ENCODE measurements at regions not wholly inside any gene's neighbourhood (a gene's known extent, or its start where the extent isn't known, plus 50 kb on each side); places are given as distances from the start of the nearest gene placed in this dataset.

- H3K4me3 Mint-ChIP-seq: peak overlapping the region; percentile 91
- H3K9me3 ChIP-seq (ENCODE audit: control insufficient read depth, low read length, poor library complexity, severe bottlenecking): no peaks in the 10 kb centered on the region
- no peak for ATAC-seq
- peaks cover 26% of the 10 kb centered on the region for H3K4me1 Mint-ChIP-seq
- no peak for DNase-seq
- no peaks in the 10 kb centered on the region for H3K27me3 Mint-ChIP-seq
- no peaks in the 10 kb centered on the region for H3K36me3 Mint-ChIP-seq (ENCODE audit: low read depth)
- peak overlapping the region; percentile 98 for H3K27ac Mint-ChIP-seq
Measured at GRCh38 chrX:40172401-40173142, 74.8 kb upstream of the BCOR start.

- Mint-ChIP-seq H3K4me3 (peak overlapping the region; percentile 86), H3K4me1 (peaks cover 27% of the 10 kb centered on the region), H3K36me3 (ENCODE audit: low read depth) (no peaks in the 10 kb centered on the region), H3K27ac (peak overlapping the region; percentile 98), H3K27me3 (no peaks in the 10 kb centered on the region)
- DNase-seq (no peak), ATAC-seq (no peak)
- H3K9me3 ChIP-seq (ENCODE audit: control insufficient read depth, low read length, poor library complexity, severe bottlenecking): no peaks in the 10 kb centered on the region
Measured at GRCh38 chrX:40171513-40172400, 74.0 kb upstream of the BCOR start.

GRCh38 chrX:40170830-40171512 is 73.2 kb upstream of the BCOR start:
- ATAC-seq (no peak), DNase-seq (no peak)
- Mint-ChIP-seq H3K4me1 (peaks cover 29% of the 10 kb centered on the region), H3K4me3 (peak overlapping the region; percentile 86), H3K27ac (peak overlapping the region; percentile 98), H3K27me3 (no peaks in the 10 kb centered on the region), H3K36me3 (ENCODE audit: low read depth) (no peaks in the 10 kb centered on the region)
- no peaks in the 10 kb centered on the region for H3K9me3 ChIP-seq (ENCODE audit: control insufficient read depth, low read length, poor library complexity, severe bottlenecking)

GRCh38 chrX:40169193-40170101 is 71.7 kb upstream of the BCOR start:
- peaks cover 27% of the 10 kb centered on the region for H3K4me1 Mint-ChIP-seq

GRCh38 chrX:40168480-40169011 is 70.8 kb upstream of the BCOR start:
- Mint-ChIP-seq H3K27me3 (no peaks in the 10 kb centered on the region), H3K4me1 (peaks cover 24% of the 10 kb centered on the region), H3K4me3 (peak overlapping the region; percentile 86), H3K36me3 (ENCODE audit: low read depth) (no peaks in the 10 kb centered on the region), H3K27ac (peak overlapping the region; percentile 71)
- no peaks in the 10 kb centered on the region for H3K9me3 ChIP-seq (ENCODE audit: control insufficient read depth, low read length, poor library complexity, severe bottlenecking)
- DNase-seq (no peak), ATAC-seq (no peak)

More at GRCh38 chrX:40169193-40170101, 71.7 kb upstream of the BCOR start:
- no peaks in the 10 kb centered on the region for H3K9me3 ChIP-seq (ENCODE audit: control insufficient read depth, low read length, poor library complexity, severe bottlenecking)
- Mint-ChIP-seq H3K27ac (peak overlapping the region; percentile 98), H3K4me3 (peak overlapping the region; percentile 86), H3K27me3 (no peaks in the 10 kb centered on the region), H3K36me3 (ENCODE audit: low read depth) (no peaks in the 10 kb centered on the region)
- DNase-seq: peak; percentile 40 to 65 (median 60)
- peak; percentile 76 for ATAC-seq

- H3K9me3 ChIP-seq (ENCODE audit: control insufficient read depth, low read length, poor library complexity, severe bottlenecking): no peaks in the 10 kb centered on the region
- DNase-seq: no peak
- H3K27me3 Mint-ChIP-seq: no peaks in the 10 kb centered on the region
- H3K36me3 Mint-ChIP-seq (ENCODE audit: low read depth): no peaks in the 10 kb centered on the region
- ATAC-seq: no peak
- peaks cover 20% of the 10 kb centered on the region for H3K4me1 Mint-ChIP-seq
- peak overlapping the region; percentile 86 for H3K4me3 Mint-ChIP-seq
- peak overlapping the region; percentile 71 for H3K27ac Mint-ChIP-seq
Measured at GRCh38 chrX:40167850-40168479, 70.2 kb upstream of the BCOR start.

GRCh38 chrX:40167233-40167849 is 69.6 kb upstream of the BCOR start:
- ATAC-seq: peak; percentile 8
- peak overlapping the region; percentile 86 for H3K4me3 Mint-ChIP-seq
- peaks cover 18% of the 10 kb centered on the region for H3K4me1 Mint-ChIP-seq
- no peak for DNase-seq
- peak overlapping the region; percentile 71 for H3K27ac Mint-ChIP-seq
- no peaks in the 10 kb centered on the region for H3K36me3 Mint-ChIP-seq (ENCODE audit: low read depth)
- no peaks in the 10 kb centered on the region for H3K27me3 Mint-ChIP-seq
- H3K9me3 ChIP-seq (ENCODE audit: control insufficient read depth, low read length, poor library complexity, severe bottlenecking): no peaks in the 10 kb centered on the region

GRCh38 chrX:40166582-40166981 is 68.8 kb upstream of the BCOR start:
- Mint-ChIP-seq H3K36me3 (ENCODE audit: low read depth) (no peaks in the 10 kb centered on the region), H3K4me1 (peaks cover 18% of the 10 kb centered on the region), H3K27me3 (no peaks in the 10 kb centered on the region), H3K27ac (peak overlapping the region; percentile 71), H3K4me3 (peak overlapping the region; percentile 86)
- no peaks in the 10 kb centered on the region for H3K9me3 ChIP-seq (ENCODE audit: control insufficient read depth, low read length, poor library complexity, severe bottlenecking)
- no peak for DNase-seq
- ATAC-seq: no peak

- peaks cover 15% of the 10 kb centered on the region for H3K4me1 Mint-ChIP-seq
- DNase-seq (no peak), ATAC-seq (no peak)
- no peak overlapping the region for H3K27ac Mint-ChIP-seq
- no peaks in the 10 kb centered on the region for H3K36me3 Mint-ChIP-seq (ENCODE audit: low read depth)
- H3K27me3 Mint-ChIP-seq: no peaks in the 10 kb centered on the region
- no peak overlapping the region for H3K4me3 Mint-ChIP-seq
- no peaks in the 10 kb centered on the region for H3K9me3 ChIP-seq (ENCODE audit: control insufficient read depth, low read length, poor library complexity, severe bottlenecking)
Measured at GRCh38 chrX:40165861-40166260, 68.1 kb upstream of the BCOR start.

GRCh38 chrX:40165206-40165605 is 67.4 kb upstream of the BCOR start:
- H3K9me3 ChIP-seq (ENCODE audit: control insufficient read depth, low read length, poor library complexity, severe bottlenecking): no peaks in the 10 kb centered on the region
- ATAC-seq (no peak), DNase-seq (no peak)
- Mint-ChIP-seq H3K27ac (no peak overlapping the region), H3K4me1 (peaks cover 15% of the 10 kb centered on the region), H3K36me3 (ENCODE audit: low read depth) (no peaks in the 10 kb centered on the region), H3K4me3 (no peak overlapping the region), H3K27me3 (no peaks in the 10 kb centered on the region)

GRCh38 chrX:40164751-40165150 is 67.0 kb upstream of the BCOR start:
- no peaks in the 10 kb centered on the region for H3K36me3 Mint-ChIP-seq (ENCODE audit: low read depth)
- H3K9me3 ChIP-seq (ENCODE audit: control insufficient read depth, low read length, poor library complexity, severe bottlenecking): no peaks in the 10 kb centered on the region
- ATAC-seq (no peak), DNase-seq (no peak)
- no peak overlapping the region for H3K4me3 Mint-ChIP-seq
- H3K27ac Mint-ChIP-seq: no peak overlapping the region
- no peaks in the 10 kb centered on the region for H3K27me3 Mint-ChIP-seq
- H3K4me1 Mint-ChIP-seq: peaks cover 15% of the 10 kb centered on the region
